T47D (cell line): ENCODE measurements at regions not wholly inside any gene's neighbourhood (a gene's known extent, or its start where the extent isn't known, plus 50 kb on each side); places are given as distances from the start of the nearest gene placed in this dataset.

Experiments used
- DNase-seq, 2 experiments: peaks; one replicate each; pipeline versions ENCODE4 v3.0.0 to v3.0.0-alpha.2; 2011 to 2012; ENCODE audit warnings: low read depth in 1 of 2, low spot score in 1 of 2
- JUND ChIP-seq: IDR thresholded peaks from 2 replicates; pipeline ENCODE4 v1.6.1; 2012; ENCODE audit warnings: low read depth
- in situ Hi-C: cut with HindIII; loops from 2 replicates; pipeline ENCODE4 v1.10.0; 2016; ENCODE audit warnings: low sequenced_read_pairs, low pct_unique_long_range_greater_than_20kb

DNA sequence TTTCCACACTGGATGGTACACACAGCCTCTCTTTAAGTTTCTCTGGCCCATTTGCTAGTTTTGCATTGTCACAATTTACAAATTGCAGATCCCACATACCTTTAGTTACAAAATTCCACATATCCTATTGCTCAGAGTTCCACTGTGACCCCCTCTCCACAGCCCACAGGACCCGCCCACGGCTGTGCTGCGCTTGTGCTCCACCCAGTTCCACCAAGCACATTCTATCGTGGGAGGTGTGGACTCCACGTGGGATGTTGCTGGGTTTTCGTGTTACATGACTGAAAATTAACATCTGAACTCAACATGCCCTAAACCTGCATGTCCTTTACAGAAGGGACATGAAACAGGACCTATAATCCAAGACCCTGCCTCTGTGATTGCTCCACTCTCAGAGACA lies 423.0 kb downstream of the IRS2 start:
- no peak for TF ChIP-seq JUND
- in situ Hi-C loops, result no loop called here
- DNase-seq, result no peak

DNA sequence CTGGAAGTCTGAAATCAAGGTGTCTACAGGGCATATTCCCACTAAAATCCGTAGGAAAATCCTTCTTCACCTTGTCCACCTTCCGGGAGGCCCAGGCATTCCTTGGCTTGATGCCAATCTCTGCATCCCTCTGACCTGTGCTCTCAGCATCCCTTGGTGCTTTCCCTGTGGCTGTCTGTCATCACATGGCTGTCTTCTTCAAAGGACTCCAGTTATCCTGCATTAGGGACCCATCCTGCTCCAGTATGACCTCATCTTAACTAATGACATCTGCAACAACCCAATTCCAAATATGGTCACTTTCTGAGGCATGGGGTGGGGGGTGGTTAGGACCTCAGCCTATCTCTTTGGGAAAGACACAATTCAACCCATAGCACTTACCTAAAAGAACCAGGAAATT lies 423.8 kb downstream of the IRS2 start:
- in situ Hi-C loops, result no loop called here
- DNase-seq, result no peak
- no peak for TF ChIP-seq JUND

DNA sequence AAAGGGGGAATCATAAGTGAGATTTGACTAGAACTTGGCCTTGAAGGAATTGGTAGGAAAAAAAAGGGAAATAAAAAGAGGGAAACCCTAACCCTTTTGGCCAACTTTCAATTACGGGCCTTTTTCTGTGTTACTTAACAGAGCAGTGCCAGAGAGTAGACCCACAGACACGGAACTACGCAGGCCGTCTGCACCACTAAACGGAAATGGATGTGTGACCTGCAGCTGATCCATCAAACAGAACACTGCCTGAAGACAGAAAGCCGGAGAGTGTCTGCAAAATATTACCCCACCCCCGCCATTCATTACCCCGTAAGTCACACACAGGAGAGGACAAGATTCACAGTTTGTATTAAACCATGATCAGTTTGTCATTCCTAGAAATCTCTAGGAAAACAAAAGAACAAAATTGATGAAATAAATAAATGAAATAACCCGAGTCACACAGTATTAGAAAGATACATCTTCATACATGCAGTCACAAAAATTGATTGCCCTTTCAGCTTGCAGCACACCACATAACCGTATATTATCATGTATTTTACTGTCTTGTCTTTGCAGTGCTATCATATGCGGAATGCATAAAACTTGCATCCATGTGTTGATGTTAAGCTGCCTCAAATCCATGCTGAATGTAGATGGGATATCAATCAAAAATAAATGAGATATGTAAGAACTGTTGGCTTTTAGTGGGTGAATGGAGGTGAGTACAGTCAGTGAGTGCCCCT lies 424.7 kb downstream of the IRS2 start:
- TF ChIP-seq JUND, result no peak
- in situ Hi-C loops, result no loop called here

DNA sequence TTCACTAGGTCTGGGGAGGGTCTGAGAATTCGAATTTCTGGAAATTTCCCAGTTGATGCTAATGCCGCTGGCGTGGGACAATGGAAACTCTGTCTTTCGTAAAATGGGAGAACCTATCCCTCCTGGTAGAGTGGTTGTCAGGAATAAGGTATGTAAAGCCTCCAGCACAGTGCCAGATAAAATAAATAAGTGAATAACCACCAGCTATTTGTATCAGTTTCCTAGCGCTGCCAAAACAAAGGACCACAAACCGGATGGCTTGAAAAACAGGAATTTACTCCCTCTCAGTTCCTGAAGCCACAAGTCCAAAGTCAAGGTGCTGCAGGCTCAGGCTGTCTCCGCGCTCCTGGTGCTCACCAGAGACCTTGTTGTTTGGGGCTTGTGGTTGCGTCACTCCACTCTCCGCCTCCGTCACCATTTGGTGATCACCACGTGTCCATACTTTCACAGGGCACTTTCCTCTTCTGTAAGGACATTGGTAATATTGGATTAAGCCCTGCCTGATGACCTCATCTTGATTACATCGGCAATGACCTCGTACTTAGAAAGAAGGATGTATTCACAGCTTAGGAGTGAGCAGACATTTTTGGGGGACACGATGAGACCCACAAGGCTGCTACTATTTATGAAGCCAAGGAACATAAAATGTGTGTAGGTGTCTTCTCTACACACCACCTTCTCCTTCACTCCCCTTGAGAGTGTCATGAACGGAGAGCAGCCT lies 428.5 kb downstream of the IRS2 start:
- no peak for TF ChIP-seq JUND
- in situ Hi-C loops, result no loop called here
- DNase-seq, result no peak

More for the DNA sequence above, 424.7 kb downstream of the IRS2 start:
- DNase-seq, result no peak

DNA sequence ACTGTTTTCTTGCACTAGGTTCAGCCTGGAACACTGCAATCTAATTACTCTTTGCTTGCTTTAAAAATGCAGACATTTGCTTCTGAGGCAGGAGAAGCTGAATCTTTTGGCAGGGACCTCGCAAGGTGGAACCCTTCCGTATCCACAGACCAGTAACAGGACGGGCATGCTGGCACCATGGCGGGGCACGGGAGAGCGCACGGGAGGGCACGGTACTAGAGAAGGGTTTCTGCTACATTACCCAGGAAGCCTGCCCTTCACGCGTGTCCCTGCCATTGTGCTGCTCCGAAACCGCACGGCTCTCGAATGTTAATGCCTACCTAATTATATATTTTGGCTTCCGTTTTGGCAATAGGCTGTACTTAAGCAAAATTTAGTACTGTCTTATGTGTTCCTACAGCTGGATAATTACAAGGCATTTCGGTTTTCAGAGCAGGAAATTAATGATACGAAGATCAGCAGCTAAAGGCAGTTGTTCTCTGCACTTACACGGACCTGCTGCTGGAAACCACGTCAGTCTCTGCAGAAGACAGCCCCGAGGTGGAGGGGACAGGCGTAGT lies 430.4 kb downstream of the IRS2 start:
- TF ChIP-seq JUND, result no peak
- no peak for DNase-seq
- in situ Hi-C loops, result no loop called here

DNA sequence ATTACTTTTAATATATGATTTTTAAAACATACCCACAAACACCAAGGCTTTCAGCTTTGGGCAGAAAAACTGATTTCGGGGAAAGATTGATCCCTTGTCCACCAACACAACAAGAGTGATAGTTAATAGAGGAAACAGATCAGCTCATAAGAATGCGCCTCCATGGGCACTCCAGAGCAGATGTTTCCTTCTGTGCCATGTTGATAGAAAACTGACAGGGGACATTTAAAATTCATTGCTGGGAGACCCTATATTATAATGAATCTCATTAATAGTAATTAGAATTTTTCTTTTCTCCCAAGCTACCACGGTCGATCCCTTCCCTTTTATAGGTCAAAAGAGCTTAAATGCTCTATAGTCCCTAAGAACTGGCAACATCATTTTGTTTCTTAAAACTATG lies 431.2 kb downstream of the IRS2 start:
- DNase-seq, result no peak
- no peak for TF ChIP-seq JUND
- in situ Hi-C loops, result no loop called here

DNA sequence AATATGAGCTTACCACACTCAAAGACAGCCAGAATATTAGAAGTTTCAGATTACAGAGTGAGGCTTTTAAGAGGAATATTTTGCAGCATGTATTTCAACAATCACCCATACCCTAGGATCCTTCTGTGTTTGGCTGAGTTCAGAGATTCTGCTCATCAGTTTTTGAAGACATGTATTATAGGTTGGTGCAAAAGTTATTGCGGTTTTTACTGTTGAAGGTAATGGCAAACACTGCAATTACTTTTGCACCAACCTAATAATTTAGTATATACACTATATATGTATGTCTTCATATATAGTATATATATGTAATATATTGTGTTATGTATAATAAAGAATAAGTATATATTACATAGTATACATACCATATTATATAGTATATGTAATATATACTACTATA lies 435.1 kb downstream of the IRS2 start:
- no peak for DNase-seq
- no peak for TF ChIP-seq JUND
- in situ Hi-C loops, result no loop called here

DNA sequence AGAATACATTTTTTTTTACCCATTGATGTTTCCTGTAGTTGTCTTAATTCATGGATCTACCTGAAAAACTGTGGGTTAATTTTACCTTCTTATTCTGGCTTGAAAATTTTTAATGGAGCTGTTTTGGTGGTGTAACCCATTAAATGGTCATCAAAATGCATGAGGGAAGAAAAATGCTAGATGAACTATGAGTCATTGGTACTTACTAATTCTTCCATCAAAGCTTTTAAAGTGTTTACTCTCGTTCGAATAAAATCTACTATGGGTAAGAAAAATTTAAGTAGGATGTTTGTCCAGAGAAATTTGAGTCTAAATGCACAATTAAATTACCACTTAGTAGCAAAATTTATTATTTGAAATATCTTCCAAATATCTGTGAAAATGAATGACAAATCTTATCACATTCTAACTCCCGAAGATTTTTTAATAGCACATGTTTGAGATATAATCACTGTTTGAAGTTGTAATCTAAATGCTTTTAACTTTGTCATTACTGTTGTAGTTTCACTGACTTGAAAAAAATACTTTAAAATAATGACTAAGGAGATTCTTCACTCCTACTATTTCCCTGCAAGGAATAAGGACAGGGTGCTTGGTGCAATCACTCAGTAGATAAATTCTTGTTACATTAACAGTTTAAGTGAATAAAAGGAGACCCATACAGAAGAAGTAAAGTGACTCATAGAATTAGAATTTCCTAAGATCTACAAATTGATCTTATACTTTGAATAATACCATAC lies 437.7 kb downstream of the IRS2 start:
- no peak for TF ChIP-seq JUND
- in situ Hi-C loops, result no loop called here
- DNase-seq, result no peak

DNA sequence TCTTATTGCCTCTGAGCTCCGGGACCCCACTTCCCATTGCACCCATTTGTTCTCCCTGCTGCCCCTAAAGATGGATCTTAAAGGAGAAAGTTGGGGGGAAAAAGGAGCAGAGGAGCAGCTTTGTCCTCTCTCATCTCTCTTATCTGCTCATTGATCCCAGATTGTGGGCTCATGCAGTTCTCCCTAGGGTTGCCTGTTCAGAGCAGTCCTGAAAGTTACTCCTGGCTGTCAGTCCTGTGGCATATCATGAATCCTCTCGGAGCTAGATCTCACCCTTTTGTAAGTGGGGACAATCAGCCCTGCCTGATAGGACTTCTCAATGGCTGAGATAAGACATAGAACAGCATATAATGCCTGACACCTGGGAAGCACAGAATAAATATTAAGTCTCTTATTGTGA lies 440.3 kb downstream of the IRS2 start:
- TF ChIP-seq JUND, result no peak
- in situ Hi-C loops, result no loop called here
- no peak for DNase-seq

DNA sequence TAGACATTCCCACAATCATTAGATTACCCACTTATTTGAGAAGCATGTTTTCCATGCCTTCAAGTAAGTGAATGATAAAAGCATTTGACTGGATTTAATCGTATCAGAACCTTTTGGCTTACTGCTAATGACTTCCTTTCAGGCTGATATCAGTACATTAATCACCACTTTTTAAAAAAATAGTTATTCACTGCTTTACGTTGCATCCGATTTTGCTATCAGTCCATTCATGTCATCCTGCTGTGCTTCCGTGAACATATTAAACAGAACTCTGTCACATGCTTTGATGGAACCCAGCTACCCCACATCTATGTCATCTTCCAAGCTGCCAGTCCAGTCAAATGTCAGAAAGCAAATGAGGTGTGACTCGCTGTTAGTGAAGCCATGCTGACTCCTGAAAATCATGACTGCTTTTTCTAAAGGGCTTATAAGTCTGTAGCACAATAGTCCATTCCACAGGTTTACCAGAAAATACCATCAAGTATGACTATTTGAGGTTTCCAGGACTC lies 440.9 kb downstream of the IRS2 start:
- in situ Hi-C loops, result no loop called here
- no peak for TF ChIP-seq JUND
- no peak for DNase-seq

DNA sequence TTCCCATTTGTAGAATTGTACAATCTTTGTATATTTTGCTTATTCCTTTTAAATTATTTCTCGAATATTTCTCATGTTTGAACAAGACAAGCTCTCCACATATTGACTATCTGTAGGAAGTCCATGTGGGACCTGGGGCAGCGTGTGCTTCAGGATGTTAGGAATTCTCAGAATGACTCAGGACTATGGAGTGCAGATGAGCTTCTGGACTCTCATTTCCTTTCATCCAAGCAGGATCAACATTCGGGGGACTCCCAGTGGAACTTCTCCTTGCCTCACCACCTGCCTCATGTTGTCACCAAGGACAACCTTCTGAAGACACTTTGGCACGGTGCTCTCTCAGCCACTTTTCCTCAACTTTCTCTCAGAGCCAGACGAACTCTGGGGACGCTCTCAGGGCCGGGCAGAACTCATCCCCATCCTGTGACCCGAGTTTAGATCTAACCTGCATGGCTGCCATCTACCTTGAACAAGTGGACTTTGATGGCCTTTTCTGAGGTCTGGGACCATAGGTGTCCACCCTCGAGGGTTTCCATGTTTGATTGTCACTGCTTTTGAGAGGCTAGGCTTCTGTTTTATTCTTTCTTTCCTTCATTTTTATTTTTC lies 441.7 kb downstream of the IRS2 start:
- in situ Hi-C loops, result no loop called here
- DNase-seq, result no peak
- no peak for TF ChIP-seq JUND

DNA sequence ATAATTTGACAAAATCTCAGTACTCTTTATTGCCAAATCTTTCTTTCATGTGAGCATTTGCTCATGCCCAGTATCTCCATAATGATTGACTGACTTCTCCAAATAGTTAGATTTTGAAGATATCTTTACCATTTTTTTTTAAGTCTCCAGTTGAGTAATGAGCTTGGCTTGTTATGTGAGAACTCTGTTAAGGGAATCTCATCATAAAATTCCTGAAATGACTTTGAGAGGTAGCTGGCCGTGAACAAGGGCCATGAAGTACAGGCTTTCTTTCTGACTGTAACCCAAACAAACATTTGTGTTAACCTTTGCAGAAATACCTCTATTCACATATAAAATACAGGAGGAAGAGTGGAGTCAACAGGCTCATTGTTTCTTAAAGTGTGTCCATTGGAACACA lies 449.7 kb downstream of the IRS2 start:
- in situ Hi-C loops, result no loop called here
- no peak for TF ChIP-seq JUND
- DNase-seq, result no peak
